ENCODE measurements at regions not wholly inside any gene's neighbourhood (a gene's known extent, or its start where the extent isn't known, plus 50 kb on each side); places are given as distances from the start of the nearest gene placed in this dataset.

GRCh38 chr5:74275171-74275992, 365.1 kb downstream of the ENC1 start:
- no peaks in the 10 kb centered on the region for H3K9me3 ChIP-seq (ENCODE audit: control insufficient read depth, low read length)
- 93 to 96% methylated on average over 7 of the region's 7 CpGs for WGBS, 2 experiments
- H3K4me3 ChIP-seq (ENCODE audit: insufficient read depth, low read depth, low read length), result no peak overlapping the region
- no peaks in the 10 kb centered on the region for H3K27me3 ChIP-seq (ENCODE audit: control insufficient read depth, insufficient read depth, low read length, poor library complexity, severe bottlenecking)
- H3K27ac ChIP-seq (ENCODE audit: insufficient read depth, low read depth, low read length, poor library complexity, severe bottlenecking), result no peak overlapping the region
- H3K4me1 ChIP-seq (ENCODE audit: control insufficient read depth, insufficient read depth, low read length), result no peaks in the 10 kb centered on the region
- no peaks in the 10 kb centered on the region for H3K36me3 ChIP-seq (ENCODE audit: control insufficient read depth, insufficient read depth, low read length)

- no peaks in the 10 kb centered on the region for H3K27me3 ChIP-seq (ENCODE audit: control insufficient read depth, insufficient read depth, low read length, poor library complexity, severe bottlenecking)
- 82 to 95% methylated on average over 2 to 3 of the region's 3 CpGs for WGBS, 2 experiments
- H3K27ac ChIP-seq (ENCODE audit: insufficient read depth, low read depth, low read length, poor library complexity, severe bottlenecking), result no peak overlapping the region
Observed at GRCh38 chr5:74274326-74274725, 366.2 kb downstream of the ENC1 start.

GRCh38 chr5:74272831-74273451, 367.6 kb downstream of the ENC1 start:
- Histone ChIP-seq H3K9me3 (ENCODE audit: control insufficient read depth, low read length) (no peaks in the 10 kb centered on the region), H3K4me1 (ENCODE audit: control insufficient read depth, insufficient read depth, low read length) (no peaks in the 10 kb centered on the region), H3K27ac (ENCODE audit: insufficient read depth, low read depth, low read length, poor library complexity, severe bottlenecking) (no peak overlapping the region), H3K36me3 (ENCODE audit: control insufficient read depth, insufficient read depth, low read length) (no peaks in the 10 kb centered on the region), H3K27me3 (ENCODE audit: control insufficient read depth, insufficient read depth, low read length, poor library complexity, severe bottlenecking) (no peaks in the 10 kb centered on the region), H3K4me3 (ENCODE audit: insufficient read depth, low read depth, low read length) (no peak overlapping the region)
- 87 to 89% methylated on average over 7 to 8 of the region's 8 CpGs for WGBS, 2 experiments

More at GRCh38 chr5:74274326-74274725, 366.2 kb downstream of the ENC1 start:
- Histone ChIP-seq H3K4me3 (ENCODE audit: insufficient read depth, low read depth, low read length) (no peak overlapping the region), H3K36me3 (ENCODE audit: control insufficient read depth, insufficient read depth, low read length) (no peaks in the 10 kb centered on the region), H3K9me3 (ENCODE audit: control insufficient read depth, low read length) (no peaks in the 10 kb centered on the region), H3K4me1 (ENCODE audit: control insufficient read depth, insufficient read depth, low read length) (no peaks in the 10 kb centered on the region)

- 64 to 88% methylated on average over 2 of the region's 2 CpGs for WGBS, 2 experiments
- Histone ChIP-seq H3K9me3 (ENCODE audit: control insufficient read depth, low read length) (no peaks in the 10 kb centered on the region), H3K4me3 (ENCODE audit: insufficient read depth, low read depth, low read length) (no peak overlapping the region), H3K27me3 (ENCODE audit: control insufficient read depth, insufficient read depth, low read length, poor library complexity, severe bottlenecking) (no peaks in the 10 kb centered on the region), H3K4me1 (ENCODE audit: control insufficient read depth, insufficient read depth, low read length) (no peaks in the 10 kb centered on the region), H3K36me3 (ENCODE audit: control insufficient read depth, insufficient read depth, low read length) (no peaks in the 10 kb centered on the region), H3K27ac (ENCODE audit: insufficient read depth, low read depth, low read length, poor library complexity, severe bottlenecking) (no peak overlapping the region)
Observed at GRCh38 chr5:74272024-74272775, 368.3 kb downstream of the ENC1 start.

- Histone ChIP-seq H3K9me3 (ENCODE audit: control insufficient read depth, low read length) (no peaks in the 10 kb centered on the region), H3K36me3 (ENCODE audit: control insufficient read depth, insufficient read depth, low read length) (no peaks in the 10 kb centered on the region), H3K4me3 (ENCODE audit: insufficient read depth, low read depth, low read length) (no peak overlapping the region), H3K27me3 (ENCODE audit: control insufficient read depth, insufficient read depth, low read length, poor library complexity, severe bottlenecking) (no peaks in the 10 kb centered on the region), H3K27ac (ENCODE audit: insufficient read depth, low read depth, low read length, poor library complexity, severe bottlenecking) (no peak overlapping the region), H3K4me1 (ENCODE audit: control insufficient read depth, insufficient read depth, low read length) (peaks cover 3% of the 10 kb centered on the region)
- 91 to 93% methylated on average over 5 of the region's 5 CpGs for WGBS, 2 experiments
Observed at GRCh38 chr5:74268297-74268696, 372.2 kb downstream of the ENC1 start.

GRCh38 chr5:74266836-74267235, 373.7 kb downstream of the ENC1 start:
- Histone ChIP-seq H3K27me3 (ENCODE audit: control insufficient read depth, insufficient read depth, low read length, poor library complexity, severe bottlenecking) (no peaks in the 10 kb centered on the region), H3K36me3 (ENCODE audit: control insufficient read depth, insufficient read depth, low read length) (no peaks in the 10 kb centered on the region), H3K4me3 (ENCODE audit: insufficient read depth, low read depth, low read length) (no peak overlapping the region), H3K4me1 (ENCODE audit: control insufficient read depth, insufficient read depth, low read length) (peaks cover 3% of the 10 kb centered on the region), H3K9me3 (ENCODE audit: control insufficient read depth, low read length) (no peaks in the 10 kb centered on the region), H3K27ac (ENCODE audit: insufficient read depth, low read depth, low read length, poor library complexity, severe bottlenecking) (peak overlapping the region; percentile 11)
- 79 to 84% methylated on average over 5 of the region's 5 CpGs for WGBS, 2 experiments

- Histone ChIP-seq H3K27ac (ENCODE audit: insufficient read depth, low read depth, low read length, poor library complexity, severe bottlenecking) (no peak overlapping the region), H3K4me1 (ENCODE audit: control insufficient read depth, insufficient read depth, low read length) (peaks cover 3% of the 10 kb centered on the region), H3K9me3 (ENCODE audit: control insufficient read depth, low read length) (no peaks in the 10 kb centered on the region), H3K36me3 (ENCODE audit: control insufficient read depth, insufficient read depth, low read length) (no peaks in the 10 kb centered on the region), H3K4me3 (ENCODE audit: insufficient read depth, low read depth, low read length) (no peak overlapping the region), H3K27me3 (ENCODE audit: control insufficient read depth, insufficient read depth, low read length, poor library complexity, severe bottlenecking) (no peaks in the 10 kb centered on the region)
- 96% methylated on average over 2 of the region's 2 CpGs for WGBS, 2 experiments
Observed at GRCh38 chr5:74266132-74266531, 374.4 kb downstream of the ENC1 start.

- Histone ChIP-seq H3K4me1 (ENCODE audit: control insufficient read depth, insufficient read depth, low read length) (peaks cover 17% of the 10 kb centered on the region), H3K27ac (ENCODE audit: insufficient read depth, low read depth, low read length, poor library complexity, severe bottlenecking) (no peak overlapping the region), H3K27me3 (ENCODE audit: control insufficient read depth, insufficient read depth, low read length, poor library complexity, severe bottlenecking) (no peaks in the 10 kb centered on the region), H3K4me3 (ENCODE audit: insufficient read depth, low read depth, low read length) (no peak overlapping the region), H3K36me3 (ENCODE audit: control insufficient read depth, insufficient read depth, low read length) (no peaks in the 10 kb centered on the region), H3K9me3 (ENCODE audit: control insufficient read depth, low read length) (no peaks in the 10 kb centered on the region)
- WGBS, 2 experiments, result 94 to 95% methylated on average over 1 of the region's 1 CpG
Observed at GRCh38 chr5:74262544-74263207, 377.9 kb downstream of the ENC1 start.

GRCh38 chr5:74261866-74262265, 378.7 kb downstream of the ENC1 start:
- WGBS, 2 experiments, result 88 to 94% methylated on average over 3 of the region's 3 CpGs
- no peaks in the 10 kb centered on the region for H3K9me3 ChIP-seq (ENCODE audit: control insufficient read depth, low read length)
- H3K4me3 ChIP-seq (ENCODE audit: insufficient read depth, low read depth, low read length), result no peak overlapping the region
- H3K27ac ChIP-seq (ENCODE audit: insufficient read depth, low read depth, low read length, poor library complexity, severe bottlenecking), result no peak overlapping the region
- H3K4me1 ChIP-seq (ENCODE audit: control insufficient read depth, insufficient read depth, low read length), result peaks cover 23% of the 10 kb centered on the region
- H3K36me3 ChIP-seq (ENCODE audit: control insufficient read depth, insufficient read depth, low read length), result no peaks in the 10 kb centered on the region
- H3K27me3 ChIP-seq (ENCODE audit: control insufficient read depth, insufficient read depth, low read length, poor library complexity, severe bottlenecking), result no peaks in the 10 kb centered on the region

GRCh38 chr5:74261421-74261820, 379.1 kb downstream of the ENC1 start:
- no peak overlapping the region for H3K27ac ChIP-seq (ENCODE audit: insufficient read depth, low read depth, low read length, poor library complexity, severe bottlenecking)
- no peaks in the 10 kb centered on the region for H3K9me3 ChIP-seq (ENCODE audit: control insufficient read depth, low read length)
- no peaks in the 10 kb centered on the region for H3K36me3 ChIP-seq (ENCODE audit: control insufficient read depth, insufficient read depth, low read length)
- H3K4me3 ChIP-seq (ENCODE audit: insufficient read depth, low read depth, low read length), result no peak overlapping the region
- no peaks in the 10 kb centered on the region for H3K27me3 ChIP-seq (ENCODE audit: control insufficient read depth, insufficient read depth, low read length, poor library complexity, severe bottlenecking)
- H3K4me1 ChIP-seq (ENCODE audit: control insufficient read depth, insufficient read depth, low read length), result peaks cover 20% of the 10 kb centered on the region
- WGBS, 2 experiments, result 74 to 95% methylated on average over 2 to 3 of the region's 3 CpGs

Measured in ectodermal cell (in vitro differentiated cells).